ENCODE measurements at regions not wholly inside any gene's neighbourhood (a gene's known extent, or its start where the extent isn't known, plus 50 kb on each side); places are given as distances from the start of the nearest gene placed in this dataset.

DNA sequence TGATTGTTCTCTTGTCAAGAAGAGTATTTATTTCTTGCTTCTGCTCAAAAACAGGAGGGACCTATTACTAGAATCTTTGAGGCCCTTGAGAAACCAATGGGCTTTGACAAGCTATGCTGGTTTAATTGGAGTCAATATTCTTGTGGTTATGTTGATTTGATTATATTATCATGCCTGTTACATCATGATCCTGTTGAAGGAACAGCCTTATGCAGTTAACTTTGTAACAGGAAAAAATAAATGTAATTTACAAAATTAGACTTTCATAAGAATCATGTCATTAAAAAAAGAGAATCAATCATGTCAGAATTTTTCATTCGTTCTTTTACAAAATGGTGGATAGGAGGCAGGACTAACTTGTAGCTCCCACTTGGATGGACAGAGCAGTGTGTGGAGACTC, 386.1 kb upstream of the DDI1 start:
- TF ChIP-seq, protein P1, sequence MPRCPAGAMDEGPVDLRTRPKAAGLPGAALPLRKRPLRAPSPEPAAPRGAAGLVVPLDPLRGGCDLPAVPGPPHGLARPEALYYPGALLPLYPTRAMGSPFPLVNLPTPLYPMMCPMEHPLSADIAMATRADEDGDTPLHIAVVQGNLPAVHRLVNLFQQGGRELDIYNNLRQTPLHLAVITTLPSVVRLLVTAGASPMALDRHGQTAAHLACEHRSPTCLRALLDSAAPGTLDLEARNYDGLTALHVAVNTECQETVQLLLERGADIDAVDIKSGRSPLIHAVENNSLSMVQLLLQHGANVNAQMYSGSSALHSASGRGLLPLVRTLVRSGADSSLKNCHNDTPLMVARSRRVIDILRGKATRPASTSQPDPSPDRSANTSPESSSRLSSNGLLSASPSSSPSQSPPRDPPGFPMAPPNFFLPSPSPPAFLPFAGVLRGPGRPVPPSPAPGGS (CRISPR knock-in tag; IDR thresholded peaks at IDR 0.05), result no peak
- TF ChIP-seq NPAS2 (CRISPR knock-in tag; IDR thresholded peaks at IDR 0.05; ENCODE audit: borderline replicate concordance) (no peak), HIVEP1 (CRISPR knock-in tag; IDR thresholded peaks at IDR 0.05) (no peak), ATRX (CRISPR knock-in tag; IDR thresholded peaks at IDR 0.05; ENCODE audit: borderline replicate concordance) (no peak), PAF1 (CRISPR knock-in tag; IDR thresholded peaks at IDR 0.05) (no peak), TGIF2 (CRISPR knock-in tag; IDR thresholded peaks at IDR 0.05) (no peak), E2F5 (CRISPR knock-in tag; conservative IDR thresholded peaks at IDR 0.05) (no peak), ZSCAN20 (CRISPR knock-in tag; IDR thresholded peaks at IDR 0.05; ENCODE audit: borderline replicate concordance) (no peak)
- TF ChIP-seq, protein P2, sequence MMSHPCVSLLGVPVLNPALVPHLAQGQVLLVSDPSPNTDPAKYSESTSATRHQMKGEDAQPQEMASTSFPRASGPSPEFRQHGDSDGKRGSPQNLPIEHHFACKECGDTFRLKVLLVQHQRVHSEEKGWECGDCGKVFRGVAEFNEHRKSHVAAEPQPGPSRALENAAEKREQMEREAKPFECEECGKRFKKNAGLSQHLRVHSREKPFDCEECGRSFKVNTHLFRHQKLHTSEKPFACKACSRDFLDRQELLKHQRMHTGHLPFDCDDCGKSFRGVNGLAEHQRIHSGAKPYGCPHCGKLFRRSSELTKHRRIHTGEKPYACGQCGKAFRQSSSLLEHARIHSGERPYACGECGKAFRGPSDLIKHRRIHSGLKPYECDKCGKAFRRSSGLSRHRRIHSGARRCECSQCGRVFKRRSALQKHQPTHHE (CRISPR knock-in tag; IDR thresholded peaks at IDR 0.05; ENCODE audit: borderline replicate concordance), result no peak
- TF ChIP-seq, protein P3, sequence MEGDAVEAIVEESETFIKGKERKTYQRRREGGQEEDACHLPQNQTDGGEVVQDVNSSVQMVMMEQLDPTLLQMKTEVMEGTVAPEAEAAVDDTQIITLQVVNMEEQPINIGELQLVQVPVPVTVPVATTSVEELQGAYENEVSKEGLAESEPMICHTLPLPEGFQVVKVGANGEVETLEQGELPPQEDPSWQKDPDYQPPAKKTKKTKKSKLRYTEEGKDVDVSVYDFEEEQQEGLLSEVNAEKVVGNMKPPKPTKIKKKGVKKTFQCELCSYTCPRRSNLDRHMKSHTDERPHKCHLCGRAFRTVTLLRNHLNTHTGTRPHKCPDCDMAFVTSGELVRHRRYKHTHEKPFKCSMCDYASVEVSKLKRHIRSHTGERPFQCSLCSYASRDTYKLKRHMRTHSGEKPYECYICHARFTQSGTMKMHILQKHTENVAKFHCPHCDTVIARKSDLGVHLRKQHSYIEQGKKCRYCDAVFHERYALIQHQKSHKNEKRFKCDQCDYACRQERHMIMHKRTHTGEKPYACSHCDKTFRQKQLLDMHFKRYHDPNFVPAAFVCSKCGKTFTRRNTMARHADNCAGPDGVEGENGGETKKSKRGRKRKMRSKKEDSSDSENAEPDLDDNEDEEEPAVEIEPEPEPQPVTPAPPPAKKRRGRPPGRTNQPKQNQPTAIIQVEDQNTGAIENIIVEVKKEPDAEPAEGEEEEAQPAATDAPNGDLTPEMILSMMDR (CRISPR knock-in tag; IDR thresholded peaks at IDR 0.05), result no peak

All from HepG2 (cell line).